ENCODE measurements at regions not wholly inside any gene's neighbourhood (a gene's known extent, or its start where the extent isn't known, plus 50 kb on each side); places are given as distances from the start of the nearest gene placed in this dataset.

DNA sequence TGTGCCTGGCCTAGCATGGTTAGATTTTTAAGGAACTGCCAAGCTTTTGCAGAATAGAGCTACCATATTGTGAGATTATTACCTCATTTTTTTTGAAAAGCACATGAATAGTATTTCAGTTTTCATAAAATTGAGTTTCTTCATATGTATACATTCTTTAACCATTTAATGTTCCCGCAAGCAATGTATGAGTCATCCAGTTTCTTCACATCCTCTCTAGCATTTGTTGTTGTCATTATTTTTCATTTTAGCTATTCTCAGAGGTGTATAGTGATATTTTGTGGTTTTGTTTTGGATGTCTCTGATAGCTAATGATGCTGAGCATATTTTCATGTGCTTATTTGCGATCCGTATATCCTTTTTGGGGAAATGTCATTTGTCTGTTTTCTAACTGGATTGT is 74.9 kb downstream of the GLUD2 start:
- Histone ChIP-seq H2AFZ (ENCODE audit: control insufficient read depth, low read depth, low read length) (no peak overlapping the region), H3K79me2 (ENCODE audit: control insufficient read depth, insufficient read depth, low read length) (no peaks in the 10 kb centered on the region), H3K36me3 (ENCODE audit: control insufficient read depth in 2 of 2, insufficient read depth in 2 of 2, low read length in 1 of 2) (no peaks in the 10 kb centered on the region), H3K4me3 (no peak overlapping the region), H3K4me2 (ENCODE audit: control insufficient read depth, insufficient read depth) (no peak overlapping the region), H3K27ac (ENCODE audit: control insufficient read depth, insufficient read depth) (no peak overlapping the region), H3K27me3 (replicated peaks in 1 of 2; ENCODE audit: control insufficient read depth in 2 of 2, insufficient read depth in 2 of 2, low read length in 1 of 2) (no peaks in the 10 kb centered on the region), H3K9me3 (replicated peaks; ENCODE audit: control insufficient read depth, insufficient read depth, low read length) (no peaks in the 10 kb centered on the region; the same call in 2 of the 3 replicates), H3K4me1 (ENCODE audit: control insufficient read depth, insufficient read depth, low read length) (no peaks in the 10 kb centered on the region), H4K20me1 (ENCODE audit: control insufficient read depth, insufficient read depth) (no peaks in the 10 kb centered on the region), H3K9ac (ENCODE audit: control insufficient read depth, insufficient read depth, low read length) (no peak overlapping the region)
- TF ChIP-seq, protein P1, sequence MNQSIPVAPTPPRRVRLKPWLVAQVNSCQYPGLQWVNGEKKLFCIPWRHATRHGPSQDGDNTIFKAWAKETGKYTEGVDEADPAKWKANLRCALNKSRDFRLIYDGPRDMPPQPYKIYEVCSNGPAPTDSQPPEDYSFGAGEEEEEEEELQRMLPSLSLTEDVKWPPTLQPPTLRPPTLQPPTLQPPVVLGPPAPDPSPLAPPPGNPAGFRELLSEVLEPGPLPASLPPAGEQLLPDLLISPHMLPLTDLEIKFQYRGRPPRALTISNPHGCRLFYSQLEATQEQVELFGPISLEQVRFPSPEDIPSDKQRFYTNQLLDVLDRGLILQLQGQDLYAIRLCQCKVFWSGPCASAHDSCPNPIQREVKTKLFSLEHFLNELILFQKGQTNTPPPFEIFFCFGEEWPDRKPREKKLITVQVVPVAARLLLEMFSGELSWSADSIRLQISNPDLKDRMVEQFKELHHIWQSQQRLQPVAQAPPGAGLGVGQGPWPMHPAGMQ (IDR thresholded peaks at IDR 0.05; ENCODE audit: borderline replicate concordance) = no peak
- TF ChIP-seq, protein P2, sequence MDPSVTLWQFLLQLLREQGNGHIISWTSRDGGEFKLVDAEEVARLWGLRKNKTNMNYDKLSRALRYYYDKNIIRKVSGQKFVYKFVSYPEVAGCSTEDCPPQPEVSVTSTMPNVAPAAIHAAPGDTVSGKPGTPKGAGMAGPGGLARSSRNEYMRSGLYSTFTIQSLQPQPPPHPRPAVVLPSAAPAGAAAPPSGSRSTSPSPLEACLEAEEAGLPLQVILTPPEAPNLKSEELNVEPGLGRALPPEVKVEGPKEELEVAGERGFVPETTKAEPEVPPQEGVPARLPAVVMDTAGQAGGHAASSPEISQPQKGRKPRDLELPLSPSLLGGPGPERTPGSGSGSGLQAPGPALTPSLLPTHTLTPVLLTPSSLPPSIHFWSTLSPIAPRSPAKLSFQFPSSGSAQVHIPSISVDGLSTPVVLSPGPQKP (IDR thresholded peaks at IDR 0.05; ENCODE audit: low read depth, low read length) = no peak
- TF ChIP-seq CREM (IDR thresholded peaks at IDR 0.05; ENCODE audit: low read depth) = no peak
- TF ChIP-seq CHD1 (IDR thresholded peaks at IDR 0.05; ENCODE audit: low read depth, low read length) = no peak
- no peak for ATAC-seq
- WGBS (ENCODE audit: insufficient coverage, insufficient replicate concordance, low lambda C conversion rate, missing lambda C conversion rate) = 81% methylated on average over 3 of the region's 3 CpGs
- RAD21 ChIA-PET (ENCODE audit: unreplicated experiment) = no interaction called here
- CTCF ChIA-PET = interaction anchor here (0.8 to 1.2 kb wide), 2 partner anchors 33 to 38 kb away, joined by 3 read pairs; no protein-coding TSS in a partner anchor
- FAIRE-seq = no peak
- DNase-seq (ENCODE audit: low read depth, low spot score) = no peak
- BruUV-seq (replicated peaks) = no TSS peak
- in situ Hi-C loops (cut with MboI) = no loop called here
- intact Hi-C loops (cut with micrococcal nuclease; ENCODE audit: unreplicated experiment) = no loop called here
- POLR2A ChIA-PET = no interaction called here
- SMC1A ChIA-PET (ENCODE audit: uncharacterized antibody, unreplicated experiment) = interaction anchor here (1.4 kb wide), 1 partner anchor 10 kb away, joined by 4 read pairs; no protein-coding TSS in a partner anchor

Data from GM12878 (cell line).